OCI-LY7 (cell line): ENCODE measurements at regions not wholly inside any gene's neighbourhood (a gene's known extent, or its start where the extent isn't known, plus 50 kb on each side); places are given as distances from the start of the nearest gene placed in this dataset.

Source experiments
- BruUV-seq: library from RNA; stranded (reverse); fragments of 400-500 nt; replicated peaks from 2 replicates; lab custom pipeline; 2021; lab: Mats Ljungman, UMichigan
- CTCF ChIA-PET: fragments of 300-600 bp; sonication (Branson Sonifier 250); formaldehyde crosslinking; loops from one replicate; lab custom pipeline; 2022; ENCODE audit warnings: antibody characterized with exemption; ENCODE audit not compliant: unreplicated experiment; lab: Charles Lee
- POLR2A ChIA-PET: fragments of 300-600 bp; sonication (Branson Sonifier 250); formaldehyde crosslinking; loops from one replicate; lab custom pipeline; 2022; ENCODE audit warnings: antibody characterized with exemption; lab: Charles Lee
- DNase-seq: peaks from one replicate; pipeline ENCODE4 v3.0.0-alpha.2; 2015; ENCODE audit warnings: low spot score
- H2AFZ ChIP-seq: fragments of 200-600 bp; sonication (generic), shearing (Covaris generic); 2 replicates; pipeline ENCODE4 v1.6.1; 2014; ENCODE audit warnings: mild to moderate bottlenecking, antibody characterized with exemption, low read length, moderate library complexity
- H3K27ac ChIP-seq: fragments of 200-600 bp; sonication (generic); 2 replicates; pipeline ENCODE4 v1.5.1; 2014; ENCODE audit warnings: mixed run types, low read depth, mild to moderate bottlenecking, moderate library complexity, low read length, inconsistent platforms; ENCODE audit not compliant: poor library complexity, severe bottlenecking
- H3K36me3 ChIP-seq: fragments of 200-600 bp; sonication (generic); 2 replicates; pipeline ENCODE4 v1.6.1; 2014; ENCODE audit warnings: mild to moderate bottlenecking, antibody characterized with exemption, low read length, moderate library complexity, mixed read lengths; ENCODE audit not compliant: insufficient read depth
- H3K4me1 ChIP-seq: fragments of 200-600 bp; sonication (generic); 2 replicates; pipeline ENCODE4 v1.5.1; 2014; ENCODE audit warnings: mild to moderate bottlenecking, low read length; ENCODE audit not compliant: insufficient read depth, poor library complexity, severe bottlenecking
- H3K4me2 ChIP-seq: fragments of 200-600 bp; sonication (generic); 2 replicates; pipeline ENCODE4 v1.6.1; 2014; ENCODE audit warnings: mild to moderate bottlenecking, low read length
- H3K4me3 ChIP-seq: fragments of 200-600 bp; sonication (generic); 2 replicates; pipeline ENCODE4 v1.5.1; 2014; ENCODE audit warnings: mild to moderate bottlenecking, low read depth, low read length; ENCODE audit not compliant: poor library complexity, severe bottlenecking
- H3K79me2 ChIP-seq: fragments of 200-600 bp; sonication (generic); 2 replicates; pipeline ENCODE4 v1.6.1; 2016; ENCODE audit warnings: low read depth, mild to moderate bottlenecking, low read length, moderate library complexity, mixed read lengths; ENCODE audit not compliant: insufficient read depth
- H3K9me2 ChIP-seq: fragments of 200-600 bp; sonication (generic); 2 replicates; pipeline ENCODE4 v1.6.1; 2016; ENCODE audit warnings: mild to moderate bottlenecking, low read length, mixed read lengths; ENCODE audit not compliant: insufficient read depth
- H3K9me3 ChIP-seq: fragments of 200-600 bp; sonication (generic); 2 replicates; pipeline ENCODE4 v1.6.1; 2014; ENCODE audit warnings: mild to moderate bottlenecking, mixed run types, low read length, mixed read lengths
- H4K20me1 ChIP-seq: fragments of 200-600 bp; sonication (generic); 2 replicates; pipeline ENCODE4 v1.6.1; 2014; ENCODE audit warnings: mild to moderate bottlenecking, antibody characterized with exemption, low read length, moderate library complexity, mixed read lengths; ENCODE audit not compliant: insufficient read depth
- CTCF ChIP-seq: fragments of 200-600 bp; sonication (generic); conservative IDR thresholded peaks from 2 replicates; pipeline ENCODE4 v1.5.1; 2014; ENCODE audit warnings: mild to moderate bottlenecking, antibody characterized with exemption, low read length, moderate library complexity, mixed read lengths
- EZH2phosphoT487 ChIP-seq: fragments of 200-600 bp; sonication (generic); IDR thresholded peaks from 2 replicates; pipeline ENCODE4 v1.6.1; 2018; ENCODE audit warnings: low read depth, borderline replicate concordance, mild to moderate bottlenecking, mixed run types, antibody characterized with exemption, low read length, moderate library complexity, mixed read lengths
- intact Hi-C: fragments of 100-400 bp; cut with micrococcal nuclease; formaldehyde crosslinking; loops from one replicate; pipeline ENCODE4 v1.10.0; 2022; ENCODE audit not compliant: unreplicated experiment

GRCh38 chr3:177487635-177488186, 290.4 kb upstream of the TBL1XR1 start:
- Histone ChIP-seq H3K36me3 (no peaks in the 10 kb centered on the region), H2AFZ (no peak overlapping the region), H3K9me3 (no peaks in the 10 kb centered on the region), H3K9me2 (no peaks in the 10 kb centered on the region), H4K20me1 (no peaks in the 10 kb centered on the region), H3K79me2 (no peaks in the 10 kb centered on the region), H3K4me1 (no peaks in the 10 kb centered on the region), H3K4me3 (no peak overlapping the region), H3K4me2 (no peak overlapping the region), H3K27ac (no peak overlapping the region)
- DNase-seq = no peak
- BruUV-seq = no TSS peak
- intact Hi-C loops = no loop called here
- CTCF ChIA-PET = no interaction called here
- TF ChIP-seq CTCF (no peak), EZH2phosphoT487 (no peak)
- POLR2A ChIA-PET = interaction anchor here (0.5 to 0.6 kb wide), 2 partner anchors 461 to 703 kb away, joined by 3 to 6 read pairs; no protein-coding TSS in a partner anchor

- ChIA-PET CTCF (no interaction called here), POLR2A (no interaction called here)
- no peak overlapping the region for H2AFZ ChIP-seq
- no peaks in the 10 kb centered on the region for H3K79me2 ChIP-seq
- H3K36me3 ChIP-seq = no peaks in the 10 kb centered on the region
- H4K20me1 ChIP-seq = no peaks in the 10 kb centered on the region
- H3K4me1 ChIP-seq = no peaks in the 10 kb centered on the region
- TF ChIP-seq CTCF (no peak), EZH2phosphoT487 (no peak)
- H3K4me2 ChIP-seq = no peak overlapping the region
- no peaks in the 10 kb centered on the region for H3K9me2 ChIP-seq
- no peak for DNase-seq
- intact Hi-C loops = no loop called here
- no TSS peak for BruUV-seq
- H3K9me3 ChIP-seq = no peaks in the 10 kb centered on the region
- H3K4me3 ChIP-seq = no peak overlapping the region
- H3K27ac ChIP-seq = no peak overlapping the region
These were observed 291.5 kb upstream of the TBL1XR1 start for GRCh38 chr3:177488740-177489139.

- no TSS peak for BruUV-seq
- ChIA-PET POLR2A (interaction anchor here (0.6 kb wide), 2 partner anchors 611 to 1259 kb away, joined by 3 read pairs; no protein-coding TSS in a partner anchor), CTCF (interaction anchor here (0.6 kb wide), 1 partner anchor 132 kb away, joined by 6 read pairs; no protein-coding TSS in a partner anchor)
- Histone ChIP-seq H2AFZ (no peak overlapping the region), H3K9me3 (no peaks in the 10 kb centered on the region), H3K36me3 (no peaks in the 10 kb centered on the region), H3K4me1 (no peaks in the 10 kb centered on the region), H3K4me2 (no peak overlapping the region), H3K27ac (no peak overlapping the region), H4K20me1 (no peaks in the 10 kb centered on the region), H3K79me2 (no peaks in the 10 kb centered on the region), H3K9me2 (no peaks in the 10 kb centered on the region), H3K4me3 (no peak overlapping the region)
- intact Hi-C loops = no loop called here
- no peak for DNase-seq
- TF ChIP-seq EZH2phosphoT487 (no peak), CTCF (no peak)
These were observed 293.3 kb upstream of the TBL1XR1 start for GRCh38 chr3:177490626-177491025.
